ENCODE measurements at regions not wholly inside any gene's neighbourhood (a gene's known extent, or its start where the extent isn't known, plus 50 kb on each side); places are given as distances from the start of the nearest gene placed in this dataset.
"Not testable (repeated sequence)": the region's sequence is repeated elsewhere in the genome, so short reads cannot be mapped to it uniquely, and the experiment has no call there.

DNA sequence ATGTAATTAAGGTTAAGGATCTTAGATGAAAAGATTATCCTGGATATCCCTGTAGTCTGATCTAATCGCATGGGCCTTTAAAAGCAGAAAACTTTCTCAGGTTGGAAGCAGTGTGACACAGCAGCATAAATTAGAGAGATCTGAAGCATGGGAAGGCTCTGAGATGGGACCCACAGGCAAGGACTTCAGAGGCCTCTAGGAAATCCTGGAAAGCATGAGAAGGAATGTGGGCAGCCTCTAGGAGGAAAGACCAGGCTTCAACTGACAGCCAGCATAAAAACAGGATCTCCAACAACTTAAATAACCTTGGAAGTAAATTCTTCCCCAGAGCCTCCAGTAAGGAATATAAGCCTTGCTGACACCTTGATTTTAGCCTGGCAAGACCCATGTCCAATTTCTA, 2397.5 kb downstream of the EPHA3 start:
- not testable (repeated sequence) for H3K4me3 ChIP-seq; H3K9me3 ChIP-seq (replicated peaks in 1 of 11); H3K4me2 ChIP-seq; H4K20me1 ChIP-seq; H3K27ac ChIP-seq; H3K36me3 ChIP-seq; H3K9ac ChIP-seq; H3K4me1 ChIP-seq; H3K27me3 ChIP-seq
